HEK293 (cell line): ENCODE measurements at regions not wholly inside any gene's neighbourhood (a gene's known extent, or its start where the extent isn't known, plus 50 kb on each side); places are given as distances from the start of the nearest gene placed in this dataset.

ENCODE experiments used
- CTCF ChIA-PET: fragments of 350-600 bp; formaldehyde crosslinking; extraction: SDS; loops from one replicate; lab custom pipeline; 2021; ENCODE audit warnings: antibody characterized with exemption; lab: Yijun Ruan, JAX
- POLR2A ChIA-PET: fragments of 300-600 bp; formaldehyde crosslinking; extraction: SDS; loops from one replicate; lab custom pipeline; 2020; ENCODE audit warnings: antibody characterized with exemption, inconsistent platforms; lab: Yijun Ruan, JAX
- H3K27ac ChIP-seq: fragments of 200-500 bp; sonication (Bioruptor generic); 2 replicates; pipeline ENCODE4 v1.5.1; 2014; ENCODE audit warnings: low read depth, low read length, control low read depth, inconsistent platforms; ENCODE audit errors: extremely low read depth
- H3K36me3 ChIP-seq, 2 experiments: fragments of 200-500 bp in 1 of 2; sonication (Bioruptor generic) in 1 of 2; 1 replicate in 1 of 2; 2 replicates in 1 of 2; pipeline ENCODE4 v1.5.1; 2014 to 2017; ENCODE audit warnings: inconsistent platforms in 2 of 2, low read length in 2 of 2; ENCODE audit not compliant: control insufficient read depth in 2 of 2, insufficient read depth in 1 of 2
- H3K4me1 ChIP-seq: fragments of 200-500 bp; sonication (Bioruptor generic); 2 replicates; pipeline ENCODE4 v1.5.1; 2014; ENCODE audit warnings: mild to moderate bottlenecking, low read length, inconsistent platforms; ENCODE audit not compliant: control insufficient read depth, insufficient read depth
- H3K4me3 ChIP-seq: 2 replicates; pipeline ENCODE4 v1.5.1; 2011; ENCODE audit warnings: low read depth, mild to moderate bottlenecking, control low read depth, low read length, moderate library complexity
- H3K9me3 ChIP-seq: fragments of 200-500 bp; sonication (Bioruptor generic); 2 replicates; pipeline ENCODE4 v1.5.1; 2014; ENCODE audit warnings: low read depth, low read length, inconsistent platforms; ENCODE audit not compliant: control insufficient read depth, insufficient read depth
- EGR2 ChIP-seq: fragments of 450-650 bp; formaldehyde crosslinking; IDR thresholded peaks from 2 replicates; pipeline ENCODE4 v1.5.1; 2016; ENCODE audit warnings: low read depth, missing biosample characterization, missing genetic modification characterization
- GLI4 ChIP-seq: fragments of 450-650 bp; formaldehyde crosslinking; IDR thresholded peaks from 2 replicates; pipeline ENCODE4 v1.5.1; 2016; ENCODE audit warnings: missing biosample characterization, missing genetic modification characterization
- HOXA7 ChIP-seq: sonication (generic); formaldehyde crosslinking; IDR thresholded peaks from 2 replicates; pipeline ENCODE4 v1.8.1; 2022; ENCODE audit warnings: missing genetic modification reagents, borderline replicate concordance
- HOXC10 ChIP-seq: sonication (generic); formaldehyde crosslinking; IDR thresholded peaks from 2 replicates; pipeline ENCODE4 v1.8.1; 2023; ENCODE audit warnings: mild to moderate bottlenecking, missing genetic modification reagents
- KLF7 ChIP-seq: fragments of 450-650 bp; formaldehyde crosslinking; IDR thresholded peaks from 2 replicates; pipeline ENCODE4 v1.5.1; 2016; ENCODE audit warnings: missing biosample characterization, missing genetic modification characterization, borderline replicate concordance
- MEIS1 ChIP-seq: sonication (generic); formaldehyde crosslinking; IDR thresholded peaks from 2 replicates; pipeline ENCODE4 v1.8.1; 2022; ENCODE audit warnings: missing genetic modification reagents, mild to moderate bottlenecking, borderline replicate concordance
- MYNN ChIP-seq: fragments of 450-650 bp; formaldehyde crosslinking; IDR thresholded peaks from 2 replicates; pipeline ENCODE4 v1.5.1; 2016; ENCODE audit warnings: missing biosample characterization, missing genetic modification characterization, borderline replicate concordance
- MZF1 ChIP-seq: fragments of 450-650 bp; formaldehyde crosslinking; IDR thresholded peaks from 2 replicates; pipeline ENCODE4 v1.5.1; 2017; ENCODE audit warnings: missing biosample characterization, missing genetic modification characterization, borderline replicate concordance
- SP3 ChIP-seq: fragments of 450-650 bp; formaldehyde crosslinking; IDR thresholded peaks from 2 replicates; pipeline ENCODE4 v1.5.1; 2016; ENCODE audit warnings: missing biosample characterization, missing genetic modification characterization
- ZNF121 ChIP-seq: fragments of 450-650 bp; formaldehyde crosslinking; IDR thresholded peaks from 2 replicates; pipeline ENCODE4 v1.5.1; 2016; ENCODE audit warnings: missing biosample characterization, missing genetic modification characterization
- ZNF184 ChIP-seq: fragments of 450-650 bp; IDR thresholded peaks from 2 replicates; pipeline ENCODE4 v1.5.1; 2018; ENCODE audit warnings: missing biosample characterization, mild to moderate bottlenecking, missing genetic modification characterization
- ZNF19 ChIP-seq: fragments of 450-650 bp; formaldehyde crosslinking; IDR thresholded peaks from 2 replicates; pipeline ENCODE4; 2016; ENCODE audit warnings: missing biosample characterization, missing genetic modification characterization, low read depth
- ZNF2 ChIP-seq: fragments of 450-650 bp; formaldehyde crosslinking; IDR thresholded peaks from 2 replicates; pipeline ENCODE4 v1.5.1; 2016; ENCODE audit warnings: missing biosample characterization, missing genetic modification characterization
- ZNF214 ChIP-seq: fragments of 450-650 bp; formaldehyde crosslinking; IDR thresholded peaks from 2 replicates; pipeline ENCODE4 v1.5.1; 2017; ENCODE audit warnings: missing biosample characterization, mild to moderate bottlenecking, missing genetic modification characterization, borderline replicate concordance
- ZNF292 ChIP-seq: fragments of 450-650 bp; formaldehyde crosslinking; IDR thresholded peaks from 2 replicates; pipeline ENCODE4 v1.5.1; 2016; ENCODE audit warnings: low read depth, missing biosample characterization, missing genetic modification characterization, borderline replicate concordance
- ZNF335 ChIP-seq: fragments of 450-650 bp; formaldehyde crosslinking; conservative IDR thresholded peaks from 2 replicates; pipeline ENCODE4 v1.5.1; 2016; ENCODE audit warnings: missing biosample characterization, missing genetic modification characterization
- ZNF426 ChIP-seq: fragments of 450-650 bp; formaldehyde crosslinking; IDR thresholded peaks from 2 replicates; pipeline ENCODE4 v1.5.1; 2017; ENCODE audit warnings: missing biosample characterization, missing genetic modification characterization, mild to moderate bottlenecking, inconsistent platforms, moderate library complexity
- ZNF548 ChIP-seq: fragments of 450-650 bp; formaldehyde crosslinking; IDR thresholded peaks from 2 replicates; pipeline ENCODE4 v1.5.1; 2016; ENCODE audit warnings: missing biosample characterization, missing genetic modification characterization
- ZNF555 ChIP-seq: fragments of 450-650 bp; formaldehyde crosslinking; conservative IDR thresholded peaks from 2 replicates; pipeline ENCODE4 v1.5.1; 2017; ENCODE audit warnings: missing biosample characterization, mild to moderate bottlenecking, missing genetic modification characterization, inconsistent platforms
- ZNF560 ChIP-seq: fragments of 450-650 bp; formaldehyde crosslinking; IDR thresholded peaks from 2 replicates; pipeline ENCODE4 v1.5.1; 2017; ENCODE audit warnings: missing biosample characterization, missing genetic modification characterization, borderline replicate concordance
- ZNF596 ChIP-seq: fragments of 450-650 bp; IDR thresholded peaks from 2 replicates; pipeline ENCODE4 v1.5.0; 2018; ENCODE audit warnings: missing biosample characterization, mild to moderate bottlenecking, missing genetic modification characterization, moderate library complexity
- ZNF629 ChIP-seq: fragments of 450-650 bp; formaldehyde crosslinking; IDR thresholded peaks from 2 replicates; pipeline ENCODE4 v1.5.1; 2017; ENCODE audit warnings: missing biosample characterization, missing genetic modification characterization
- ZNF645 ChIP-seq: fragments of 450-650 bp; formaldehyde crosslinking; IDR thresholded peaks from 2 replicates; pipeline ENCODE4; 2016; ENCODE audit warnings: missing biosample characterization, missing genetic modification characterization
- ZNF776 ChIP-seq: fragments of 450-650 bp; formaldehyde crosslinking; IDR thresholded peaks from 2 replicates; pipeline ENCODE4 v1.5.0; 2017; ENCODE audit warnings: missing biosample characterization, missing genetic modification characterization, borderline replicate concordance
- ZNF777 ChIP-seq: fragments of 450-650 bp; formaldehyde crosslinking; IDR thresholded peaks from 2 replicates; pipeline ENCODE4 v1.5.1; 2017; ENCODE audit warnings: missing biosample characterization, missing genetic modification characterization, borderline replicate concordance
- TF ChIP-seq, protein P1 (sequence below): fragments of 450-650 bp; formaldehyde crosslinking; IDR thresholded peaks from 2 replicates; pipeline ENCODE4 v1.5.1; 2017; ENCODE audit warnings: missing biosample characterization, missing genetic modification characterization
- TF ChIP-seq, protein P2 (sequence below): fragments of 450-650 bp; formaldehyde crosslinking; IDR thresholded peaks from 2 replicates; pipeline ENCODE4 v1.5.1; 2017; ENCODE audit warnings: missing biosample characterization, missing genetic modification characterization
- TF ChIP-seq, protein P3 (sequence below): fragments of 450-650 bp; formaldehyde crosslinking; IDR thresholded peaks from 2 replicates; pipeline ENCODE4 v1.5.1; 2016; ENCODE audit warnings: missing biosample characterization, missing genetic modification characterization

GRCh38 chr2:211067029-211067428, 510.6 kb downstream of the CPS1 start:
- Histone ChIP-seq H3K9me3 (no peaks in the 10 kb centered on the region), H3K36me3 (no peaks in the 10 kb centered on the region), H3K27ac (no peak overlapping the region), H3K4me3 (no peak overlapping the region), H3K4me1 (no peaks in the 10 kb centered on the region)
- CTCF ChIA-PET, result interaction anchor here (0.8 to 1.3 kb wide), 3 partner anchors 18 to 26 kb away, joined by 3 to 4 read pairs (median 3); no protein-coding TSS in a partner anchor
- TF ChIP-seq ZNF214 (tag by site-specific recombination) (no peak), ZNF2 (tag by site-specific recombination) (no peak), ZNF645 (no peak), ZNF776 (tag by site-specific recombination) (no peak), ZNF548 (no peak), ZNF555 (tag by site-specific recombination) (no peak), GLI4 (no peak), ZNF596 (no peak), ZNF777 (no peak), ZNF184 (tag by site-specific recombination) (no peak), ZNF121 (no peak)
- TF ChIP-seq, protein P1, sequence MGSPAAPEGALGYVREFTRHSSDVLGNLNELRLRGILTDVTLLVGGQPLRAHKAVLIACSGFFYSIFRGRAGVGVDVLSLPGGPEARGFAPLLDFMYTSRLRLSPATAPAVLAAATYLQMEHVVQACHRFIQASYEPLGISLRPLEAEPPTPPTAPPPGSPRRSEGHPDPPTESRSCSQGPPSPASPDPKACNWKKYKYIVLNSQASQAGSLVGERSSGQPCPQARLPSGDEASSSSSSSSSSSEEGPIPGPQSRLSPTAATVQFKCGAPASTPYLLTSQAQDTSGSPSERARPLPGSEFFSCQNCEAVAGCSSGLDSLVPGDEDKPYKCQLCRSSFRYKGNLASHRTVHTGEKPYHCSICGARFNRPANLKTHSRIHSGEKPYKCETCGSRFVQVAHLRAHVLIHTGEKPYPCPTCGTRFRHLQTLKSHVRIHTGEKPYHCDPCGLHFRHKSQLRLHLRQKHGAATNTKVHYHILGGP, result no peak
- TF ChIP-seq, protein P2, sequence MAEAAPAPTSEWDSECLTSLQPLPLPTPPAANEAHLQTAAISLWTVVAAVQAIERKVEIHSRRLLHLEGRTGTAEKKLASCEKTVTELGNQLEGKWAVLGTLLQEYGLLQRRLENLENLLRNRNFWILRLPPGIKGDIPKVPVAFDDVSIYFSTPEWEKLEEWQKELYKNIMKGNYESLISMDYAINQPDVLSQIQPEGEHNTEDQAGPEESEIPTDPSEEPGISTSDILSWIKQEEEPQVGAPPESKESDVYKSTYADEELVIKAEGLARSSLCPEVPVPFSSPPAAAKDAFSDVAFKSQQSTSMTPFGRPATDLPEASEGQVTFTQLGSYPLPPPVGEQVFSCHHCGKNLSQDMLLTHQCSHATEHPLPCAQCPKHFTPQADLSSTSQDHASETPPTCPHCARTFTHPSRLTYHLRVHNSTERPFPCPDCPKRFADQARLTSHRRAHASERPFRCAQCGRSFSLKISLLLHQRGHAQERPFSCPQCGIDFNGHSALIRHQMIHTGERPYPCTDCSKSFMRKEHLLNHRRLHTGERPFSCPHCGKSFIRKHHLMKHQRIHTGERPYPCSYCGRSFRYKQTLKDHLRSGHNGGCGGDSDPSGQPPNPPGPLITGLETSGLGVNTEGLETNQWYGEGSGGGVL (tag by site-specific recombination), result no peak
- POLR2A ChIA-PET, result no interaction called here

GRCh38 chr2:211068108-211068780, 511.8 kb downstream of the CPS1 start:
- no peak overlapping the region for H3K27ac ChIP-seq
- ChIA-PET POLR2A (no interaction called here), CTCF (interaction anchor here (0.6 to 1.3 kb wide), 3 partner anchors 17 to 1144 kb away, joined by 3 read pairs; no protein-coding TSS in a partner anchor)
- H3K4me3 ChIP-seq, result no peak overlapping the region
- H3K9me3 ChIP-seq, result no peaks in the 10 kb centered on the region
- no peaks in the 10 kb centered on the region for H3K36me3 ChIP-seq
- no peaks in the 10 kb centered on the region for H3K4me1 ChIP-seq
- TF ChIP-seq ZNF19 (no peak), SP3 (no peak), ZNF292 (tag by site-specific recombination) (no peak), ZNF335 (tag by site-specific recombination) (no peak), MEIS1 (CRISPR knock-in tag) (no peak), MYNN (tag by site-specific recombination) (no peak), ZNF426 (tag by site-specific recombination) (no peak), MZF1 (tag by site-specific recombination) (no peak), ZNF560 (tag by site-specific recombination) (no peak), HOXA7 (CRISPR knock-in tag) (no peak), KLF7 (tag by site-specific recombination) (no peak), ZNF629 (tag by site-specific recombination) (no peak), EGR2 (tag by site-specific recombination) (no peak), HOXC10 (CRISPR knock-in tag) (no peak)
- TF ChIP-seq, protein P3, sequence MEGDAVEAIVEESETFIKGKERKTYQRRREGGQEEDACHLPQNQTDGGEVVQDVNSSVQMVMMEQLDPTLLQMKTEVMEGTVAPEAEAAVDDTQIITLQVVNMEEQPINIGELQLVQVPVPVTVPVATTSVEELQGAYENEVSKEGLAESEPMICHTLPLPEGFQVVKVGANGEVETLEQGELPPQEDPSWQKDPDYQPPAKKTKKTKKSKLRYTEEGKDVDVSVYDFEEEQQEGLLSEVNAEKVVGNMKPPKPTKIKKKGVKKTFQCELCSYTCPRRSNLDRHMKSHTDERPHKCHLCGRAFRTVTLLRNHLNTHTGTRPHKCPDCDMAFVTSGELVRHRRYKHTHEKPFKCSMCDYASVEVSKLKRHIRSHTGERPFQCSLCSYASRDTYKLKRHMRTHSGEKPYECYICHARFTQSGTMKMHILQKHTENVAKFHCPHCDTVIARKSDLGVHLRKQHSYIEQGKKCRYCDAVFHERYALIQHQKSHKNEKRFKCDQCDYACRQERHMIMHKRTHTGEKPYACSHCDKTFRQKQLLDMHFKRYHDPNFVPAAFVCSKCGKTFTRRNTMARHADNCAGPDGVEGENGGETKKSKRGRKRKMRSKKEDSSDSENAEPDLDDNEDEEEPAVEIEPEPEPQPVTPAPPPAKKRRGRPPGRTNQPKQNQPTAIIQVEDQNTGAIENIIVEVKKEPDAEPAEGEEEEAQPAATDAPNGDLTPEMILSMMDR (tag by site-specific recombination), result no peak
- TF ChIP-seq, protein P1, result no peak
